HG03469 (cell line): ENCODE measurements at regions not wholly inside any gene's neighbourhood (a gene's known extent, or its start where the extent isn't known, plus 50 kb on each side); places are given as distances from the start of the nearest gene placed in this dataset.

ENCODE experiments used
- ATAC-seq: cut with Tn5 transposase; IDR thresholded peaks from one replicate; pipeline ENCODE4 v1.9.1; 2021; ENCODE audit warnings: mild to moderate bottlenecking, moderate library complexity, moderate number of reproducible peaks; ENCODE audit not compliant: unreplicated experiment

GRCh38 chr10:60669501-60669900, 108.8 kb upstream of the CDK1 start:
- no peak for ATAC-seq

- ATAC-seq, result no peak
These were observed 112.1 kb upstream of the CDK1 start for GRCh38 chr10:60666221-60666620.

GRCh38 chr10:60664859-60665258, 113.4 kb upstream of the CDK1 start:
- ATAC-seq, result no peak

- no peak for ATAC-seq
These were observed 114.4 kb upstream of the CDK1 start for GRCh38 chr10:60663850-60664249.

GRCh38 chr10:60662917-60663614, 115.2 kb upstream of the CDK1 start:
- no peak for ATAC-seq

GRCh38 chr10:60661637-60662036, 116.6 kb upstream of the CDK1 start:
- ATAC-seq, result no peak

GRCh38 chr10:60660625-60661024, 117.7 kb upstream of the CDK1 start:
- no peak for ATAC-seq

GRCh38 chr10:60654813-60655464, 123.3 kb upstream of the CDK1 start:
- no peak for ATAC-seq

GRCh38 chr10:60652628-60653027, 125.7 kb upstream of the CDK1 start:
- ATAC-seq, result peak; percentile 94

- no peak for ATAC-seq
These were observed 127.9 kb upstream of the CDK1 start for GRCh38 chr10:60650378-60650800.

GRCh38 chr10:60649485-60650377, 128.5 kb upstream of the CDK1 start:
- no peak for ATAC-seq

- no peak for ATAC-seq
These were observed 129.5 kb upstream of the CDK1 start for GRCh38 chr10:60648761-60649160.

GRCh38 chr10:60646966-60647796, 131.1 kb upstream of the CDK1 start:
- peak; percentile 42 for ATAC-seq

- no peak for ATAC-seq
These were observed 132.3 kb upstream of the CDK1 start for GRCh38 chr10:60645980-60646379.

- no peak for ATAC-seq
These were observed 133.7 kb upstream of the CDK1 start for GRCh38 chr10:60644436-60645130.

GRCh38 chr10:60643874-60644273, 134.4 kb upstream of the CDK1 start:
- no peak for ATAC-seq

- ATAC-seq, result no peak
These were observed 148.9 kb upstream of the CDK1 start for GRCh38 chr10:60629332-60629731.

GRCh38 chr10:60627778-60628748, 150.2 kb upstream of the CDK1 start:
- ATAC-seq, result no peak

GRCh38 chr10:60626037-60626436, 152.2 kb upstream of the CDK1 start:
- no peak for ATAC-seq
